ENCODE measurements at regions not wholly inside any gene's neighbourhood (a gene's known extent, or its start where the extent isn't known, plus 50 kb on each side); places are given as distances from the start of the nearest gene placed in this dataset.

DNA sequence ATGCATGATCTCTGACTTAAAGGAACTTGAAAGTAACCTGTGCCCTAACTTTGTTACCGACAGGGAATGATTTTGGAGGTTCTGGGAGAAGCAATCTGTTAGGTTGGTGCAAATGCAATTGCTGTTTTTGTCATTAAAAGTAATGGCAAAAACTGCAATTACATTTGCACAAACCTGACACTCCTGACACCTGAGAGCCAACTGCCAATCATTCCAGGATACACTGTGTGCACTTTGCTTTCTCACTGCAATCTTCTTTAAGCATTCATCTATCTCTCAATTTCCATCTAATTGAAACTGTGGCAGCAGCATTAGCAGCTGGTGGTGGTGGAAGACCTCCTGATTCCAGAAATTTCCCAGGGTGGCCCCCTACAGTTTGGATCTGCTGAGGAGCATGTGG, 87.6 kb upstream of the CYP1B1 start:
- Histone ChIP-seq H3K36me3 (no peaks in the 10 kb centered on the region), H3K9me3 (no peaks in the 10 kb centered on the region), H3K27me3 (no peaks in the 10 kb centered on the region), H3K4me1 (peaks cover 0 to 11% (median 5%) of the 10 kb centered on the region in 4 donors), H3K27ac (no peak overlapping the region), H3K4me3 (no peak overlapping the region)
- no peak for ATAC-seq
- intact Hi-C loops (cut with DNase I), result loop anchor here in 1 of 2 donors (10.0 kb wide), 1 partner anchor 111 kb away; no protein-coding TSS in a partner anchor
- WGBS (ENCODE audit: insufficient coverage, low coverage, low lambda C conversion rate, missing lambda C conversion rate), result 100% methylated on average over 1 of the region's 1 CpG
- no peak for DNase-seq
- TF ChIP-seq, protein P1, sequence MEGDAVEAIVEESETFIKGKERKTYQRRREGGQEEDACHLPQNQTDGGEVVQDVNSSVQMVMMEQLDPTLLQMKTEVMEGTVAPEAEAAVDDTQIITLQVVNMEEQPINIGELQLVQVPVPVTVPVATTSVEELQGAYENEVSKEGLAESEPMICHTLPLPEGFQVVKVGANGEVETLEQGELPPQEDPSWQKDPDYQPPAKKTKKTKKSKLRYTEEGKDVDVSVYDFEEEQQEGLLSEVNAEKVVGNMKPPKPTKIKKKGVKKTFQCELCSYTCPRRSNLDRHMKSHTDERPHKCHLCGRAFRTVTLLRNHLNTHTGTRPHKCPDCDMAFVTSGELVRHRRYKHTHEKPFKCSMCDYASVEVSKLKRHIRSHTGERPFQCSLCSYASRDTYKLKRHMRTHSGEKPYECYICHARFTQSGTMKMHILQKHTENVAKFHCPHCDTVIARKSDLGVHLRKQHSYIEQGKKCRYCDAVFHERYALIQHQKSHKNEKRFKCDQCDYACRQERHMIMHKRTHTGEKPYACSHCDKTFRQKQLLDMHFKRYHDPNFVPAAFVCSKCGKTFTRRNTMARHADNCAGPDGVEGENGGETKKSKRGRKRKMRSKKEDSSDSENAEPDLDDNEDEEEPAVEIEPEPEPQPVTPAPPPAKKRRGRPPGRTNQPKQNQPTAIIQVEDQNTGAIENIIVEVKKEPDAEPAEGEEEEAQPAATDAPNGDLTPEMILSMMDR (IDR thresholded peaks at IDR 0.05), result no peak
- no peak for TF ChIP-seq POLR2A (IDR thresholded peaks at IDR 0.05)

DNA sequence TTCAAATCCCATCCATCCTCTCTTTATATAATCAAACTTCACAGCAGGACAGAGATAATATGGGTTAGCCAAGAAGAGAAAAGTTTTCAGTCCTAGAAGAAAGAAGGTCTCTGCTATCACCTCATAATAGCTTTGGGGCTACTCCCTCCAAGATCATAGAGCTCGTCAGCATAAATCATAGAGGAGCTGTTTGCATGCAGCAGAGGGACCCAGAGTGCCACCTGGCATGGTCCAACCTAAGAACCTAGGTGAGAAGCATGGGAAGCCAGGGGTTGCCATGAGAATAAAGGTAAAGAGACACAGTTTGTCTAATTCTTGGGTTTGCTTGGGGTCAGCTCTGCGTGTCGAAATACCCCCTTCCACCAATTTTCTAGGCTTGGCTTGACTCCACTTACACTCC, 87.1 kb upstream of the CYP1B1 start:
- H3K4me1 ChIP-seq, result peaks cover 0 to 11% (median 5%) of the 10 kb centered on the region in 4 donors
- no peak overlapping the region for H3K27ac ChIP-seq
- H3K4me3 ChIP-seq, result no peak overlapping the region
- ATAC-seq, result peak; percentile 73 to 96 (median 86)
- WGBS (ENCODE audit: insufficient coverage, low coverage, low lambda C conversion rate, missing lambda C conversion rate), result 25% methylated on average over 3 of the region's 3 CpGs
- H3K27me3 ChIP-seq, result no peaks in the 10 kb centered on the region
- TF ChIP-seq POLR2A (IDR thresholded peaks at IDR 0.05), result no peak
- TF ChIP-seq, protein P1 (IDR thresholded peaks at IDR 0.05), result peak; percentile 37 to 43 (median 42)
- no peaks in the 10 kb centered on the region for H3K36me3 ChIP-seq
- intact Hi-C loops (cut with DNase I), result loop anchor here in 1 of 2 donors (10.0 kb wide), 1 partner anchor 112 kb away; no protein-coding TSS in a partner anchor
- H3K9me3 ChIP-seq, result no peaks in the 10 kb centered on the region
- peak in 1 of 3 donors; percentile 32 for DNase-seq

DNA sequence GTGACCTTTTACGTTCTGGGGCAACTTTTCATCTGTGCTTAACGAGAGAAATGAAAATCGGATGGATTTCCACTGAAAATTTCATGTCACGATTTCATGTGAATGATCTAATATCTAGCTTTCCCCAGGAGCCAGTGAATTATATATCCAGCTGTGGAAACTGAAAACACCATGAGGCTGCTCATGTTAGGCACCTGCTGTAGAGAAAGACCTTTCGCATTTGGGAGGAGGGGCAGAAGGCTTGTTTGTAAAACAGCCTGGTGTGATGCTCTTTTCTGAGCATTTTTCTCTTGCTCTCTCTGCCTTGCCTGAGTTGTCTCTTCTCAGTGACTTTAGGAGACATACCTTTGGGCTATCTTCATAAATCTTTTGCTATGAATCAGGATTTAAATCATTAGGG, 84.6 kb upstream of the CYP1B1 start:
- no peak overlapping the region for H3K4me3 ChIP-seq
- no peaks in the 10 kb centered on the region for H3K27me3 ChIP-seq
- WGBS (ENCODE audit: insufficient coverage, low coverage, low lambda C conversion rate, missing lambda C conversion rate), result 80% methylated on average over 5 of the region's 5 CpGs
- no peaks in the 10 kb centered on the region for H3K36me3 ChIP-seq
- TF ChIP-seq, protein P1 (IDR thresholded peaks at IDR 0.05), result no peak
- no peak for TF ChIP-seq POLR2A (IDR thresholded peaks at IDR 0.05)
- intact Hi-C loops (cut with DNase I), result loop anchor here in 1 of 2 donors (10.0 kb wide), 1 partner anchor 114 kb away; no protein-coding TSS in a partner anchor
- no peaks in the 10 kb centered on the region for H3K9me3 ChIP-seq
- no peak overlapping the region for H3K27ac ChIP-seq
- DNase-seq (no peak), ATAC-seq (no peak)
- H3K4me1 ChIP-seq, result peaks cover 0 to 11% (median 5%) of the 10 kb centered on the region in 4 donors

DNA sequence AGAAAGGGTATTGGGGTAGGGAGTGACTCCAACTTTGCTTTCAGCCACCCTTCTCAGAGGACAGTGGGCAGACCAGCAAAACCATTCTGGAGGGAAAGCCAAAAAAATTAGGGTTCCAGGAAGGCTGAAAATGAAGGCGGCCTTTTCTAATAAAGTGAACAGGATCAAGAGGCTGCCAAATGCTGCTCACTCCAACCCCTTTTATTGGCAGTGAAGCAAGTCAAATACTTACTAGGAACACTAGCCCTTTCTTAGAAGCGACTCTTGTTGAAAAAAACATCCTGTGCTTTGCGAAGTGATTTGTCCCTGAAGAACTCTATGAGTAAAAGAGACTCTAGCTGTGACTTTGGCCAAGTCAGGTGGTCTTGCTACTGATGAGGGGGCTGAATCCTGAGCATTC, 83.6 kb upstream of the CYP1B1 start:
- H3K4me3 ChIP-seq, result no peak overlapping the region
- DNase-seq, result no peak
- no peaks in the 10 kb centered on the region for H3K27me3 ChIP-seq
- no peak overlapping the region for H3K27ac ChIP-seq
- peaks cover 0 to 11% (median 5%) of the 10 kb centered on the region in 4 donors for H3K4me1 ChIP-seq
- WGBS (ENCODE audit: insufficient coverage, low coverage, low lambda C conversion rate, missing lambda C conversion rate), result 51% methylated on average over 3 of the region's 3 CpGs
- no peaks in the 10 kb centered on the region for H3K9me3 ChIP-seq
- ATAC-seq, result peak; percentile 35 to 71 (median 56)
- TF ChIP-seq, protein P1 (IDR thresholded peaks at IDR 0.05), result no peak
- no peak for TF ChIP-seq POLR2A (IDR thresholded peaks at IDR 0.05)
- no peaks in the 10 kb centered on the region for H3K36me3 ChIP-seq
- intact Hi-C loops (cut with DNase I), result no loop called here

Measured in right lobe of liver (tissue), 6 donors.